ENCODE measurements at regions not wholly inside any gene's neighbourhood (a gene's known extent, or its start where the extent isn't known, plus 50 kb on each side); places are given as distances from the start of the nearest gene placed in this dataset.

- no peak for DNase-seq
These were observed 327.5 kb upstream of the DIO3 start for GRCh38 chr14:101233808-101234207.

- DNase-seq = no peak
These were observed 326.9 kb upstream of the DIO3 start for GRCh38 chr14:101234244-101234937.

GRCh38 chr14:101234999-101235334, 326.3 kb upstream of the DIO3 start:
- peak; percentile 12 for DNase-seq

GRCh38 chr14:101235335-101236103, 325.8 kb upstream of the DIO3 start:
- no peak for DNase-seq

GRCh38 chr14:101236496-101237251, 324.6 kb upstream of the DIO3 start:
- DNase-seq = no peak

- no peak for DNase-seq
These were observed 324.1 kb upstream of the DIO3 start for GRCh38 chr14:101237252-101237616.

GRCh38 chr14:101239065-101239464, 322.2 kb upstream of the DIO3 start:
- no peak for DNase-seq

GRCh38 chr14:101241147-101241546, 320.1 kb upstream of the DIO3 start:
- DNase-seq = no peak

GRCh38 chr14:101241807-101242278, 319.5 kb upstream of the DIO3 start:
- no peak for DNase-seq

- no peak for DNase-seq
These were observed 318.6 kb upstream of the DIO3 start for GRCh38 chr14:101242442-101243385.

GRCh38 chr14:101243587-101244338, 317.5 kb upstream of the DIO3 start:
- no peak for DNase-seq

GRCh38 chr14:101246894-101247841, 314.1 kb upstream of the DIO3 start:
- no peak for DNase-seq

GRCh38 chr14:101247842-101248725, 313.2 kb upstream of the DIO3 start:
- DNase-seq = no peak

- no peak for DNase-seq
These were observed 312.2 kb upstream of the DIO3 start for GRCh38 chr14:101248840-101249675.

GRCh38 chr14:101249676-101250036, 311.6 kb upstream of the DIO3 start:
- DNase-seq = no peak

- DNase-seq = no peak
These were observed 310.9 kb upstream of the DIO3 start for GRCh38 chr14:101250336-101250947.

- no peak for DNase-seq
These were observed 310.1 kb upstream of the DIO3 start for GRCh38 chr14:101250948-101251811.

Data from NCI-H1105 treated with DMSO at 0.1 percent for 48 hours (cell line).